OCI-LY1 (cell line): ENCODE measurements at regions not wholly inside any gene's neighbourhood (a gene's known extent, or its start where the extent isn't known, plus 50 kb on each side); places are given as distances from the start of the nearest gene placed in this dataset.

Experiments used
- H2AFZ ChIP-seq: fragments of 200-600 bp; sonication (generic), shearing (Covaris generic); 2 replicates; pipeline ENCODE4 v1.6.0; 2014; ENCODE audit warnings: antibody characterized with exemption, mild to moderate bottlenecking, low read length
- H3F3A ChIP-seq: fragments of 200-600 bp; sonication (generic), shearing (Covaris generic); 2 replicates; pipeline ENCODE4 v1.6.0; 2014; ENCODE audit warnings: mild to moderate bottlenecking, antibody characterized with exemption, low read length, moderate library complexity; ENCODE audit not compliant: insufficient read depth
- H3K27ac ChIP-seq: fragments of 200-600 bp; sonication (generic); 2 replicates; pipeline ENCODE4 v1.5.1; 2014; ENCODE audit warnings: low read length, mixed run types, mild to moderate bottlenecking, low read depth; ENCODE audit not compliant: poor library complexity, severe bottlenecking
- H3K27me3 ChIP-seq: fragments of 200-600 bp; sonication (generic); 2 replicates; pipeline ENCODE4 v1.6.0; 2014; ENCODE audit warnings: antibody characterized with exemption, mild to moderate bottlenecking, low read length, moderate library complexity; ENCODE audit not compliant: insufficient read depth
- H3K36me3 ChIP-seq: fragments of 200-600 bp; sonication (generic); 2 replicates; pipeline ENCODE4 v1.6.1; 2014; ENCODE audit warnings: mild to moderate bottlenecking, antibody characterized with exemption, low read length, moderate library complexity, mixed read lengths; ENCODE audit not compliant: insufficient read depth
- H3K4me1 ChIP-seq: fragments of 200-600 bp; sonication (generic); 2 replicates; pipeline ENCODE4 v1.5.1; 2014; ENCODE audit warnings: mild to moderate bottlenecking, low read length, moderate library complexity; ENCODE audit not compliant: insufficient read depth, severe bottlenecking
- H3K4me2 ChIP-seq: fragments of 200-600 bp; sonication (generic), shearing (Covaris generic); 2 replicates; pipeline ENCODE4 v1.6.1; 2014; ENCODE audit warnings: low read length
- H3K4me3 ChIP-seq: fragments of 200-600 bp; sonication (generic); 2 replicates; pipeline ENCODE4 v1.5.1; 2014; ENCODE audit warnings: low read length, low read depth, mild to moderate bottlenecking, mixed read lengths; ENCODE audit not compliant: poor library complexity, severe bottlenecking
- H3K79me2 ChIP-seq: fragments of 200-600 bp; shearing (Covaris generic); 2 replicates; pipeline ENCODE4 v1.6.1; 2016; ENCODE audit warnings: mixed run types, low read length, mixed read lengths; ENCODE audit not compliant: insufficient read depth
- H3K9ac ChIP-seq: fragments of 200-600 bp; sonication (generic), shearing (Covaris generic); 2 replicates; pipeline ENCODE4 v1.6.1; 2014; ENCODE audit warnings: mild to moderate bottlenecking, low read length, mixed read lengths
- H3K9me2 ChIP-seq: fragments of 200-600 bp; sonication (generic), shearing (Covaris generic); 2 replicates; pipeline ENCODE4 v1.6.1; 2014; ENCODE audit warnings: low read depth, mild to moderate bottlenecking, low read length, mixed read lengths
- H3K9me3 ChIP-seq: fragments of 200-600 bp; shearing (Covaris generic); 2 replicates; pipeline ENCODE4 v1.6.1; 2014; ENCODE audit warnings: low read length, mixed read lengths
- H4K20me1 ChIP-seq: fragments of 200-600 bp; sonication (generic), shearing (Covaris generic); 2 replicates; pipeline ENCODE4 v1.6.0; 2016; ENCODE audit warnings: mild to moderate bottlenecking, low read length; ENCODE audit not compliant: insufficient read depth
- CTCF ChIP-seq: fragments of 200-600 bp; sonication (generic), shearing (Covaris generic); IDR thresholded peaks from 2 replicates; pipeline ENCODE4 v1.5.1; 2017; ENCODE audit warnings: mild to moderate bottlenecking, antibody characterized with exemption, low read length, moderate library complexity, mixed read lengths
- EZH2 ChIP-seq: fragments of 200-600 bp; sonication (generic), shearing (Covaris generic); IDR thresholded peaks from 2 replicates; pipeline ENCODE4 v1.8.0; 2017; ENCODE audit warnings: borderline replicate concordance, mixed run types, mild to moderate bottlenecking, antibody characterized with exemption, low read length, moderate library complexity, mixed read lengths

GRCh38 chr16:86391984-86392383, 118.3 kb upstream of the FOXF1 start:
- no peak overlapping the region for H2AFZ ChIP-seq
- TF ChIP-seq EZH2 (no peak), CTCF (no peak)
- H3K9ac ChIP-seq = no peak overlapping the region
- no peak overlapping the region for H3K4me2 ChIP-seq
- no peaks in the 10 kb centered on the region for H4K20me1 ChIP-seq
- H3K27ac ChIP-seq = no peak overlapping the region
- no peaks in the 10 kb centered on the region for H3K79me2 ChIP-seq
- H3K36me3 ChIP-seq = no peaks in the 10 kb centered on the region
- H3K4me1 ChIP-seq = no peaks in the 10 kb centered on the region
- H3K27me3 ChIP-seq = peaks cover 12% of the 10 kb centered on the region; the same call in 1 of the 2 replicates
- no peak overlapping the region for H3K4me3 ChIP-seq
- H3K9me3 ChIP-seq = no peaks in the 10 kb centered on the region
- no peaks in the 10 kb centered on the region for H3K9me2 ChIP-seq
- H3F3A ChIP-seq = no peaks in the 10 kb centered on the region

GRCh38 chr16:86392436-86393152, 117.7 kb upstream of the FOXF1 start:
- Histone ChIP-seq H3K9me2 (no peaks in the 10 kb centered on the region), H4K20me1 (no peaks in the 10 kb centered on the region), H3K79me2 (no peaks in the 10 kb centered on the region), H3K9me3 (no peaks in the 10 kb centered on the region), H3K9ac (no peak overlapping the region), H3K36me3 (no peaks in the 10 kb centered on the region), H3K27ac (no peak overlapping the region), H3K4me3 (no peak overlapping the region), H3K4me1 (no peaks in the 10 kb centered on the region), H3K4me2 (no peak overlapping the region), H3F3A (no peaks in the 10 kb centered on the region), H3K27me3 (peaks cover 12% of the 10 kb centered on the region; the same call in 1 of the 2 replicates), H2AFZ (no peak overlapping the region)
- TF ChIP-seq CTCF (no peak), EZH2 (no peak)

- Histone ChIP-seq H3K27me3 (0 out of 2 replicates have a peak, but pooled peaks cover 5% of the 10 kb centered on the region), H3K4me3 (no peak overlapping the region), H2AFZ (no peak overlapping the region), H4K20me1 (no peaks in the 10 kb centered on the region), H3F3A (no peaks in the 10 kb centered on the region), H3K79me2 (no peaks in the 10 kb centered on the region), H3K4me1 (no peaks in the 10 kb centered on the region), H3K9me3 (no peaks in the 10 kb centered on the region), H3K9me2 (no peaks in the 10 kb centered on the region), H3K9ac (no peak overlapping the region), H3K27ac (no peak overlapping the region), H3K36me3 (no peaks in the 10 kb centered on the region), H3K4me2 (no peak overlapping the region)
- TF ChIP-seq EZH2 (no peak), CTCF (no peak)
These were observed 116.3 kb upstream of the FOXF1 start for GRCh38 chr16:86393907-86394626.
